HG03280 (cell line): ENCODE measurements at regions not wholly inside any gene's neighbourhood (a gene's known extent, or its start where the extent isn't known, plus 50 kb on each side); places are given as distances from the start of the nearest gene placed in this dataset.

Source experiments
- ATAC-seq: cut with Tn5 transposase; IDR thresholded peaks from one replicate; pipeline ENCODE4 v1.9.1; 2021; ENCODE audit warnings: mild to moderate bottlenecking, moderate library complexity; ENCODE audit not compliant: unreplicated experiment

GRCh38 chr4:14719053-14719452 is 283.2 kb upstream of the CPEB2 start:
- ATAC-seq, result no peak

DNA sequence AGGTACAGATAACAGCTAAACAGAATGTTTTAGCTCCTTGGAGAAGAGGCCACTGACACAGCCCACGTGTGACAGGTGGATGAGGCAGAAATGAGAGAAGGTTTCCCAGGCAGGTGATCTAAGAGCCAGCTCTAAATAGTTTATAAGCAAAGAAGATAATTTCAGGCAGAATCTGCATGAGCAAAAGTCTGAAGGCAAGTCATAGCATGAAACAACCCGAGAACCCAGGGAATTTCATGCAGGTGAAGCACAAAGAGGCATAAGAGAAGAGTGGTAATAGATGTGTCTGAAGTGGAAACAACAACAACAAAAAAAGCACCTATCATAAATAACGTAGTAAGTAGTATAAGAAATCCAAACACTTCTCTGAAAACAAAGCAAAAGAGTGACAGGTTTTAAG is 275.8 kb upstream of the CPEB2 start:
- no peak for ATAC-seq

DNA sequence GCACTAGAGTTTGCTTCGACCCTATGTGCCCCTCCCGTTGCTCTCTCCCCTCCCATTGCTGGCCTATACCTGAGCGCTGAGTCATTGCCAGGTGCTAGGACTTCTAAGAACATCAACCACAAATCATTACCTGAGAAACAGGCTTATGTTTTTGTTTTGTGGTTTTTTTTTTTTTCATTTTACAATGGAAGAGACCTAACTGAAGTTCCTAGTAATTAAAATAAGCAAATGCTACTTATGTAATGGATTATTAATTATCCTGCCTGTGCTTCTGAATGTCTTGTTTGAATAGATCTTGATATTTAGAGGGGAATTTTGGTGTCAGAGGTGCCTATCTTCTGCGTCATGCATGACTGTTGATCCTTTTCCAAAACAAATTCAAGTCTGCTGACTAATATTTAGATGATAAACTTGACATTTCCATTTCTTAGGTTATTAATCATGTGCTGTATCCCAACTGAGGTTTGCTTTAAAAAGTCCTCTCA is 275.4 kb upstream of the CPEB2 start:
- no peak for ATAC-seq

GRCh38 chr4:14729282-14730000 is 272.8 kb upstream of the CPEB2 start:
- ATAC-seq, result no peak

- no peak for ATAC-seq
Observed at GRCh38 chr4:14742054-14742453, 260.2 kb upstream of the CPEB2 start.

- no peak for ATAC-seq
Observed at GRCh38 chr4:14743172-14743571, 259.1 kb upstream of the CPEB2 start.

DNA sequence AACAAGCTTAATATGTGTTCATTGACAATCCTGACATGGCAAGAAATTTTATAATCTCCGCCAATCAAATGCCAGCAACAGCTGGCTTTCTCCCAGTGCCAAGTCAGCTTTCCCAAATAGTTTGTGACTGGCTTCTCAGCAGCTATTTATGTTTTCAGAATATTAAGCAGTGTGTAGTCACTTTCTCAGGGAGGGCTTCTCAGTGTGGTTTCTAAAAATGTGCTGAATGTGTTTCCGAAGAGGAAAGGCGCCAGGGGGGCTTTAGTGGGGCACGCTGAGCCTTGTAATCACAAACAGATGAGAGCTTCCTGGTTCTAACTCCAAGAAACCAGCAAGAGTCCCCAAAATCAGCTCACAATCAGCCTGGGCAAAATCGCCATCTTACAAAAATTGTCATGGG is 258.7 kb upstream of the CPEB2 start:
- ATAC-seq, result no peak

- ATAC-seq, result no peak
Observed at GRCh38 chr4:14744346-14744745, 257.9 kb upstream of the CPEB2 start.

GRCh38 chr4:14749910-14750309 is 252.4 kb upstream of the CPEB2 start:
- peak; percentile 51 for ATAC-seq

- ATAC-seq, result no peak
Observed at GRCh38 chr4:14752341-14753046, 249.8 kb upstream of the CPEB2 start.

DNA sequence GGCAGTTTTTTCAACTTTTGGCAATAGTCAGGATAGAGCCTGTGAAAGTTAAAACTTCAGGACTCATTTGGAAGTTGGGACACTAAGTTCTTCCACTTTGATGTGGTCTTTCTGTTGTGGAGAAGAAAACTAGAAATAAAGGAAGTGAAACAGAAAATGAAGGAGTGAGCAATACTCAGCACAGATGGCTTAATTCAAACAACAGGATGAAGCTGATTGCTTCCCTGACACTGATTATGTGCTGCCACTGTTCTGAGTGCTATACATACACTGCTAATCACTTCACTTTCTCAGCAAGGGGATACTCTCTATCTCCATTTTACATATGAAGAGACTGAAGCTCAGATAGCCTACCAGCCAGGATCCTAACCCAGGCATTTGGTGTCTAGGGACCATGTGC is 235.1 kb upstream of the CPEB2 start:
- ATAC-seq, result no peak

DNA sequence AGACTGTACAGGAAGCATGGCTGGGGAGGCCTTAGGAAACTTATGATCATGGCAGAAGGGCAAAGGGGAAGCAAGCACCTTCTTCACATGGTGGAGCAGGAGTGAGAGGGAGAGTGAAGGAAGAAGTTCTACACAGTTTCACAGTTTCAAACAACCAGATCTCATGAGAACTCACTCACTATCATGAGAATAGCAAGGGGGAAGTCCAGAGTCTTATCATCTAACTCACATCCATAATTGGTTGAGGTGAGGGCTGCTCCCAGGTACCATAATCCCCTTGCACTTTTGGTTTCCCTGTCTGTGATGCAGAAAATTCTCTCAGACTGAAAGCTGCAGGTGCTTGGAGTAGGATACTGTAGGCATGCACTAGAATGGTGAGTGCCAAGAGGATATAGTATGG is 233.8 kb upstream of the CPEB2 start:
- ATAC-seq, result no peak

DNA sequence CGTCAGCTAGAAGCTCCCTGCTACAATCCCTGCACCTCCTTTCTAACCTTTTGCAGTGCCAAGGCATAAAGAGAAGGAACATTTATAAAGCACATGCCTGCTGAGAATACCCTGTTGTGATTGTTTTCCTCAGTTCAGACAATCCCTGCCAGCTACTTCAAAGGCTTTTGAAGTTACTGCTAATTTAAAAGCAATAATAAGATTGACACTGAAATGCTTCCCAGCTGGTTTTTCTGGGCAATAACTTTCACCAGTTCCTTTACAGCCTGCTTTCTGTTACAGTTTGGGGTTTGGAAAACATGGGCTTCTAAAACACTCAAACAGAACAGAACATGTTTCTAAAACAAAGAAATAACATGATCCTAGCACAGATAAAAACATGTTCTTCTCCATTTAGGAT is 232.3 kb upstream of the CPEB2 start:
- no peak for ATAC-seq

GRCh38 chr4:14771094-14771493 is 231.2 kb upstream of the CPEB2 start:
- ATAC-seq, result no peak

- no peak for ATAC-seq
Observed at GRCh38 chr4:14771504-14772175, 230.6 kb upstream of the CPEB2 start.

GRCh38 chr4:14772388-14772787 is 229.9 kb upstream of the CPEB2 start:
- ATAC-seq, result no peak

GRCh38 chr4:14783011-14783877 is 219.0 kb upstream of the CPEB2 start:
- peak; percentile 96 for ATAC-seq

DNA sequence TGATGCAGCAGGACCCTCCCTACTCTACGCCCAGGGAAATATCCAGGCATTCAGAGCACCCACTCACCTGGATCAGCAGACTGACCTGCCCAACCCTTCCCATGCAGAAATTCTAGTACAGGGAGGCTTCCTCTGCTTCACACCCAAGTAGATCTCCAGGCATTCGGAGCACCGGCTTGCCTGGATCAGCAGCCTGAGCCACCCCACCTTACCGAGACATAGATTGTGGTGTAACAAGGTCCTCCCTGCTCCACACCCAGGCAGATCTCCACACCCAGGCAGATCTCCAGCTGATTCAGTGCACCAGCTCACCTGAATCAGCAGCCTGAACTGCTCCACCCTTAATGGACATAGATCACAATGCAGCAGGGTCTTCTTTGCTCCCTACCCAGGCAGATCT is 215.1 kb upstream of the CPEB2 start:
- no peak for ATAC-seq

DNA sequence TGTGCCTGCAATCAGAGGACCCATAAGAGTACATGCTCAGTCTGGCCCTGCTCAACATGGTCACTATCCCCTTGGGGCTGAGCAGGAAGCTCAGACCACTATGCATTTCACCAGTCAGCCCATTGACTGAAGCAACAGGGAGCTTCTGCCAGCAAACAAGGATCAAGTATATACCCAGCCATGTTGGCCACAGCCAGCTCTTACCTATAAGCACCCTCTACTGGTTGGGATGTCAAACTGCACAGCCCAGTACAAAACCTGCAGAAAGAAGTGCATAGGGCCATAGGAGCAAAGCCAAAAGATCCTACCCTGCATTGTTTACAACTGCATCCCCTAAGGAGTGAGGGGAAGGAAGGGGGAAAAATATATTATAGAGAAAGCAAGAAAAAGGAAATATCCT is 214.4 kb upstream of the CPEB2 start:
- ATAC-seq, result no peak

DNA sequence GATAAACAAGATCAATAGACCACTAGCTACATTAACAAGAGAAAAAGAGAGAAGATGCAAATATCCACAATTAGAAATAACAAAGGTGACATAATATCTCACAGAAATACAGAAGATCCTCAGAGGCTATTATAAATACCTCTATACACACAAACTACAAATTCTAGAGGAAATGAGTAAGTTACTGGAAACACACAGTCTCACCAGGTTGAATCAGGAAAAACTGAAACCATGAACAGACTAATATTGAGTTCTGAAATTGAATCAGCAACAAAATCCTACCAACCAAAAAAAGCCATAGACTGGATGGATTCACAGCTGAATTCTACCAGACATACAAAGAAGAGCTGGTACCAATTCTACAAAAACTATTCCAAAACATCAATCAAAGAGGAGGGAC is 211.8 kb upstream of the CPEB2 start:
- ATAC-seq, result no peak

DNA sequence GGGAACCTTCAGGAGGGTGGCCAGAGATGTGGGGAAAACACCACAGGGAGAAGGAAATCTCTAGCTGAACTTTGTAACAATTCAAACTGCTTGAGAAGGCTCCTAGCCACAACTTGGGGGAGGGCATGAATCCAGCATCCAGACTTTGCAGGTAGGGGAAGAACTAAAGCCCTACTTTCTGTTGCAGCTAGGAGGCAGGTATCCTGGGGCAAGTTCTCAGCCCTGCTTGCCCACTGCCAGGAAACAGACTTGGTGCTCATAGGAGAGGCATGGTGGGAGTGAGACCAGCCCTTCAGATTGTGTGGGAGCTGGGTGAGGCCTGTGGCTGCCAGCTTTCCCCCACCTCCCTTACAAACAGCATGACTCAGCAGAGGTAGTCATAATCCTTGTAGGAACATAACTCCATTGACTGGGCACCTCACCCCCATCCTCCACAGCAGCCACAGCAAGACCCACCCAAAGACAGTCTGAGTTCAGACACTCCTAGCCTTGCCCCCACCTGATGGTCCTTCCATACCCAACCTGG is 209.5 kb upstream of the CPEB2 start:
- no peak for ATAC-seq
